Sigmoid colon (tissue), 4 donors: ENCODE measurements at regions not wholly inside any gene's neighbourhood (a gene's known extent, or its start where the extent isn't known, plus 50 kb on each side); places are given as distances from the start of the nearest gene placed in this dataset.

Source experiments
- CTCF ChIP-seq, 4 experiments: fragments of 450-650 bp in 3 of 4; fragments of 200-600 bp in 1 of 4; IDR thresholded peaks; one replicate each; pipeline ENCODE4 v1.5.1; 2016 to 2019; ENCODE audit warnings: antibody characterized with exemption in 4 of 4, mild to moderate bottlenecking in 3 of 4, moderate library complexity in 2 of 4
- EP300 ChIP-seq, 4 donors: sonication (generic); formaldehyde crosslinking; IDR thresholded peaks; one replicate each; pipeline ENCODE4 v1.6.1; 2017; ENCODE audit warnings: antibody characterized with exemption in 4 of 4
- POLR2AphosphoS5 ChIP-seq, 4 donors: sonication (generic); formaldehyde crosslinking; IDR thresholded peaks; one replicate each; pipeline ENCODE4 v1.6.1; 2017; ENCODE audit warnings: antibody characterized with exemption in 4 of 4

DNA sequence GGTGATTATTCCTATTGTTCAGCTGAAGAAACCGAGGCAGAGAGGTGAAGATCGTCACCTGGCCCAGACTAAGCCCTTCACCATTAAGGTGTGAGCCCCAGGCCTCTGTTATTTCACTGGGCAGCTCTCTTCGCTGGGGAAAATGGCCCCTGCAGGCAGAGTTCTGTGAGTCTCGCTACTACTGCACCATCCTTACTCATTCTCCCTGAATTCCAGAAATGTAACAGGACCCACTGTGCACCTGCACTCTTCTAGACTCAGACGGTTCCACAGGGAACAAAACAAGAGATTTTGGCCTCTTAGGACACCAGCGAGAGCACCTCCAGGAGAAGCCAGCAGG is 147.7 kb upstream of the GLI2 start:
- TF ChIP-seq CTCF (IDR thresholded peaks at IDR 0.05) (no peak), EP300 (IDR thresholded peaks at IDR 0.05) (no peak), POLR2AphosphoS5 (IDR thresholded peaks at IDR 0.05) (no peak)
